Loucy (cell line): ENCODE measurements at regions not wholly inside any gene's neighbourhood (a gene's known extent, or its start where the extent isn't known, plus 50 kb on each side); places are given as distances from the start of the nearest gene placed in this dataset.

ENCODE experiments used
- CTCF ChIP-seq: fragments of 200-600 bp; sonication (generic); conservative IDR thresholded peaks from 2 replicates; pipeline ENCODE4 v1.5.1; 2014; ENCODE audit warnings: mild to moderate bottlenecking, antibody characterized with exemption, low read length
- EZH2phosphoT487 ChIP-seq: fragments of 200-600 bp; IDR thresholded peaks from 2 replicates; pipeline ENCODE4 v1.6.1; 2018; ENCODE audit warnings: antibody characterized with exemption, mild to moderate bottlenecking, moderate library complexity, borderline replicate concordance

GRCh38 chr3:181987736-181988135 is 276.0 kb downstream of the SOX2 start:
- TF ChIP-seq CTCF: no peak
- no peak for TF ChIP-seq EZH2phosphoT487
